Ecto neural progenitor cell (in vitro differentiated cells): ENCODE measurements at regions not wholly inside any gene's neighbourhood (a gene's known extent, or its start where the extent isn't known, plus 50 kb on each side); places are given as distances from the start of the nearest gene placed in this dataset.

Experiments
- DNase-seq: peaks from one replicate; pipeline ENCODE4 v3.0.0-alpha.2; 2018; ENCODE audit warnings: low spot score

GRCh38 chr11:69348414-69349235 is 54.7 kb downstream of the MYEOV start:
- DNase-seq: peak; percentile 37

GRCh38 chr11:69350040-69350439 is 56.1 kb downstream of the MYEOV start:
- no peak for DNase-seq

- no peak for DNase-seq
Observed at GRCh38 chr11:69350596-69350995, 56.6 kb downstream of the MYEOV start.

GRCh38 chr11:69351460-69351859 is 57.5 kb downstream of the MYEOV start:
- DNase-seq: no peak

- no peak for DNase-seq
Observed at GRCh38 chr11:69352166-69352565, 58.2 kb downstream of the MYEOV start.

GRCh38 chr11:69352715-69353319 is 58.9 kb downstream of the MYEOV start:
- DNase-seq: no peak

- DNase-seq: no peak
Observed at GRCh38 chr11:69353696-69354544, 60.0 kb downstream of the MYEOV start.

GRCh38 chr11:69354545-69354897 is 60.6 kb downstream of the MYEOV start:
- DNase-seq: no peak

- DNase-seq: peak; percentile 30
Observed at GRCh38 chr11:69355346-69355940, 61.5 kb downstream of the MYEOV start.

- DNase-seq: peak; percentile 8
Observed at GRCh38 chr11:69355959-69356702, 62.2 kb downstream of the MYEOV start.

GRCh38 chr11:69356703-69357457 is 62.9 kb downstream of the MYEOV start:
- peak; percentile 36 for DNase-seq

- DNase-seq: peak; percentile 37
Observed at GRCh38 chr11:69357458-69358397, 63.8 kb downstream of the MYEOV start.

- DNase-seq: peak; percentile 30
Observed at GRCh38 chr11:69358398-69359020, 64.6 kb downstream of the MYEOV start.

- peak; percentile 16 for DNase-seq
Observed at GRCh38 chr11:69359735-69360480, 66.0 kb downstream of the MYEOV start.

- peak; percentile 32 for DNase-seq
Observed at GRCh38 chr11:69360606-69361005, 66.7 kb downstream of the MYEOV start.

GRCh38 chr11:69361048-69361447 is 67.1 kb downstream of the MYEOV start:
- peak; percentile 26 for DNase-seq

GRCh38 chr11:69361466-69361865 is 67.5 kb downstream of the MYEOV start:
- peak; percentile 34 for DNase-seq

GRCh38 chr11:69362315-69362714 is 68.4 kb downstream of the MYEOV start:
- no peak for DNase-seq

GRCh38 chr11:69364921-69365320 is 71.0 kb downstream of the MYEOV start:
- no peak for DNase-seq
